CD14-positive monocyte (primary cell): ENCODE measurements at regions not wholly inside any gene's neighbourhood (a gene's known extent, or its start where the extent isn't known, plus 50 kb on each side); places are given as distances from the start of the nearest gene placed in this dataset.

ENCODE experiments used
- DNase-seq, 3 donors: peaks; one replicate each; pipeline ENCODE4 v3.0.0-alpha.2; 2011 to 2022
- H2AFZ ChIP-seq: 2 replicates; pipeline ENCODE4 v1.6.0; 2012; ENCODE audit warnings: mild to moderate bottlenecking, low read depth, low read length, inconsistent platforms; ENCODE audit not compliant: insufficient read depth, poor library complexity, severe bottlenecking
- H3K27ac ChIP-seq, 2 donors: 1 replicate in 1 of 2; 2 replicates in 1 of 2; pipeline ENCODE4 v1.5.1; 2012 to 2013; ENCODE audit warnings: low read length in 2 of 2, control low read depth in 1 of 2, inconsistent platforms in 1 of 2, low read depth in 1 of 2, mild to moderate bottlenecking in 1 of 2
- H3K27me3 ChIP-seq, 2 donors: one replicate each; pipeline versions ENCODE4 v1.6.0 to v1.6.1; 2011 to 2013; ENCODE audit warnings: low read length in 2 of 2; ENCODE audit not compliant: control insufficient read depth in 2 of 2, insufficient read depth in 2 of 2
- H3K36me3 ChIP-seq, 2 donors: replicated peaks in 1 of 2; 1 replicate in 1 of 2; 2 replicates in 1 of 2; pipeline versions ENCODE4 v1.5.1 to v1.6.1; 2012 to 2013; ENCODE audit warnings: low read length in 2 of 2, control low read depth in 1 of 2, inconsistent platforms in 1 of 2, mild to moderate bottlenecking in 1 of 2; ENCODE audit not compliant: insufficient read depth in 2 of 2, control insufficient read depth in 1 of 2
- H3K4me1 ChIP-seq, 2 donors: 1 replicate in 1 of 2; 2 replicates in 1 of 2; pipeline versions ENCODE4 v1.5.1 to v1.6.1; 2012 to 2013; ENCODE audit warnings: low read length in 2 of 2, control low read depth in 1 of 2, inconsistent platforms in 1 of 2, mild to moderate bottlenecking in 1 of 2, moderate library complexity in 1 of 2; ENCODE audit not compliant: insufficient read depth in 2 of 2, control insufficient read depth in 1 of 2
- H3K4me2 ChIP-seq: replicated peaks from 2 replicates; pipeline ENCODE3; 2012; ENCODE audit warnings: low read length, moderate library complexity, mild to moderate bottlenecking; ENCODE audit not compliant: poor library complexity, severe bottlenecking; ENCODE audit errors: extremely low read depth
- H3K4me3 ChIP-seq, 3 experiments: fragments of 200-600 bp in 1 of 3; sonication (generic) in 1 of 3; replicated peaks in 1 of 3; 1 replicate in 2 of 3; 2 replicates in 1 of 3; pipeline ENCODE4 v1.5.1; 2011 to 2013; ENCODE audit warnings: low read length in 3 of 3, mild to moderate bottlenecking in 3 of 3, control low read depth in 2 of 3, low read depth in 2 of 3, inconsistent platforms in 1 of 3, moderate library complexity in 1 of 3
- H3K79me2 ChIP-seq: 2 replicates; pipeline ENCODE4 v1.6.0; 2012; ENCODE audit warnings: mild to moderate bottlenecking, control low read depth, inconsistent platforms, low read length, moderate library complexity; ENCODE audit not compliant: insufficient read depth
- H3K9ac ChIP-seq: 2 replicates; pipeline ENCODE4 v1.6.0; 2017; ENCODE audit warnings: low read length, mild to moderate bottlenecking; ENCODE audit not compliant: insufficient read depth, poor library complexity, severe bottlenecking
- H3K9me3 ChIP-seq, 2 donors: replicated peaks in 1 of 2; 1 replicate in 1 of 2; 2 replicates in 1 of 2; pipeline versions ENCODE4 v1.5.1 to v1.6.1; 2012 to 2013; ENCODE audit warnings: low read length in 2 of 2, control low read depth in 1 of 2; ENCODE audit not compliant: control insufficient read depth in 1 of 2, insufficient read depth in 1 of 2
- H4K20me1 ChIP-seq: 2 replicates; pipeline ENCODE4 v1.6.0; 2012; ENCODE audit warnings: mild to moderate bottlenecking, low read length, control low read depth, moderate library complexity; ENCODE audit not compliant: insufficient read depth
- H3K27ac Mint-ChIP-seq, 7 donors: one replicate each; pipeline ENCODE4 v1.8.0; 2020; ENCODE audit warnings: mild to moderate bottlenecking in 7 of 7, mixed read lengths in 7 of 7, moderate library complexity in 6 of 7, inconsistent platforms in 2 of 7
- H3K27me3 Mint-ChIP-seq, 3 donors: one replicate each; pipeline ENCODE4 v1.8.0; 2021 to 2022; ENCODE audit warnings: low read depth in 3 of 3, mild to moderate bottlenecking in 3 of 3, mixed read lengths in 3 of 3, moderate library complexity in 3 of 3, inconsistent platforms in 1 of 3
- H3K36me3 Mint-ChIP-seq, 2 donors: one replicate each; pipeline ENCODE4 v1.8.0; 2020; ENCODE audit warnings: mixed read lengths in 2 of 2, inconsistent platforms in 1 of 2, mild to moderate bottlenecking in 1 of 2
- H3K4me1 Mint-ChIP-seq: one replicate; pipeline ENCODE4 v1.8.0; 2020; ENCODE audit warnings: mild to moderate bottlenecking, mixed read lengths
- H3K4me3 Mint-ChIP-seq, 2 donors: one replicate each; pipeline ENCODE4 v1.8.0; 2020; ENCODE audit warnings: mild to moderate bottlenecking in 2 of 2, mixed read lengths in 2 of 2, moderate library complexity in 1 of 2
- H3K9me3 Mint-ChIP-seq, 7 donors: one replicate each; pipeline ENCODE4 v1.8.0; 2020 to 2022; ENCODE audit warnings: mixed read lengths in 7 of 7, mild to moderate bottlenecking in 6 of 7, moderate library complexity in 6 of 7, inconsistent platforms in 2 of 7
- WGBS: methylation state at CpG from one replicate; pipeline ENCODE4 v1.1.5; 2013; ENCODE audit warnings: missing lambda C conversion rate; ENCODE audit not compliant: insufficient coverage; 5-methylcytosine and 5-hydroxymethylcytosine counted together
- intact Hi-C, 2 donors: fragments of 100-400 bp; cut with micrococcal nuclease; formaldehyde crosslinking; loops; one replicate each; pipeline versions ENCODE4 v1.15.0 to v1.15.1; 2023
- TF ChIP-seq, protein P1 (sequence below): fragments of 200-600 bp; IDR thresholded peaks from one replicate; pipeline ENCODE4 v1.8.0; 2022; ENCODE audit warnings: antibody characterized with exemption, mild to moderate bottlenecking

- no peak overlapping the region for H3K27ac ChIP-seq
- no peaks in the 10 kb centered on the region for H4K20me1 ChIP-seq
- no peaks in the 10 kb centered on the region for H3K4me1 Mint-ChIP-seq
- peaks cover 0 to 13% of the 10 kb centered on the region in 2 donors for H3K9me3 ChIP-seq
- DNase-seq, result no peak
- H3K27me3 ChIP-seq, result no peaks in the 10 kb centered on the region
- H3K4me3 ChIP-seq, result no peak overlapping the region
- H3K9me3 Mint-ChIP-seq, result peaks cover 0 to 15% (median 4%) of the 10 kb centered on the region in 7 donors
- no peak overlapping the region for H3K27ac Mint-ChIP-seq
- H3K79me2 ChIP-seq, result no peaks in the 10 kb centered on the region
- H3K9ac ChIP-seq, result no peak overlapping the region
- WGBS, result 88% methylated on average over 2 of the region's 2 CpGs
- no peak overlapping the region for H3K4me2 ChIP-seq
- no peaks in the 10 kb centered on the region for H3K4me1 ChIP-seq
- intact Hi-C loops, result no loop called here
- H3K4me3 Mint-ChIP-seq, result no peak overlapping the region
- no peaks in the 10 kb centered on the region for H3K27me3 Mint-ChIP-seq
- no peak overlapping the region for H2AFZ ChIP-seq
- no peaks in the 10 kb centered on the region for H3K36me3 ChIP-seq
- H3K36me3 Mint-ChIP-seq, result no peaks in the 10 kb centered on the region
- TF ChIP-seq, protein P1, sequence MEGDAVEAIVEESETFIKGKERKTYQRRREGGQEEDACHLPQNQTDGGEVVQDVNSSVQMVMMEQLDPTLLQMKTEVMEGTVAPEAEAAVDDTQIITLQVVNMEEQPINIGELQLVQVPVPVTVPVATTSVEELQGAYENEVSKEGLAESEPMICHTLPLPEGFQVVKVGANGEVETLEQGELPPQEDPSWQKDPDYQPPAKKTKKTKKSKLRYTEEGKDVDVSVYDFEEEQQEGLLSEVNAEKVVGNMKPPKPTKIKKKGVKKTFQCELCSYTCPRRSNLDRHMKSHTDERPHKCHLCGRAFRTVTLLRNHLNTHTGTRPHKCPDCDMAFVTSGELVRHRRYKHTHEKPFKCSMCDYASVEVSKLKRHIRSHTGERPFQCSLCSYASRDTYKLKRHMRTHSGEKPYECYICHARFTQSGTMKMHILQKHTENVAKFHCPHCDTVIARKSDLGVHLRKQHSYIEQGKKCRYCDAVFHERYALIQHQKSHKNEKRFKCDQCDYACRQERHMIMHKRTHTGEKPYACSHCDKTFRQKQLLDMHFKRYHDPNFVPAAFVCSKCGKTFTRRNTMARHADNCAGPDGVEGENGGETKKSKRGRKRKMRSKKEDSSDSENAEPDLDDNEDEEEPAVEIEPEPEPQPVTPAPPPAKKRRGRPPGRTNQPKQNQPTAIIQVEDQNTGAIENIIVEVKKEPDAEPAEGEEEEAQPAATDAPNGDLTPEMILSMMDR, result no peak
These were observed 282.9 kb downstream of the DCAF12L2 start for GRCh38 chrX:125883169-125883568.

DNA sequence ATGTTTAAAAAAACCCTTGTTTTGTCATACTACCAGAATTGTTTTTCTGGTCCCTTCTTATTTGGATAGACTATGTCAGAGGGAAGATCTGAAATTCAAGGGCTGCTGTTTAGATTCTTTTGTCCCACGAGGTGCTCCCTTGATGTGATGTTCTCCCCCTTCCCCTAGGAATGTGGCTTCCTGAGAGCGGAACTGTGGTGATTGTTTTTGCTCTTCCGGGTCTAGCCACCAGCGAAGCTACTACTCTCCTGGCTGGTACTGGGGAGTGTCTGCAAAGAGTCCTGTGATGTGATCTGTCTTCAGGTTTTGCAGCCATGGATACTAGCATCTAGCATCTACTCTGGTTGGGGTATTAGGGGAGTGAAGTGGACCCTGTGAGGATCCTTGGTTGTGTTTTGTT, 271.1 kb downstream of the DCAF12L2 start:
- H3K27me3 Mint-ChIP-seq, result no peaks in the 10 kb centered on the region
- intact Hi-C loops, result no loop called here

More for the DNA sequence above, 271.1 kb downstream of the DCAF12L2 start:
- no peaks in the 10 kb centered on the region for H3K36me3 ChIP-seq
- Mint-ChIP-seq H3K4me3 (no peak overlapping the region), H3K27ac (no peak overlapping the region), H3K9me3 (peaks cover 0 to 12% (median 2%) of the 10 kb centered on the region in 7 donors), H3K4me1 (no peaks in the 10 kb centered on the region), H3K36me3 (no peaks in the 10 kb centered on the region)
- TF ChIP-seq, protein P1, result no peak
- WGBS, result no CpG with 5 or more reads among the region's 4 CpGs
- no peaks in the 10 kb centered on the region for H3K4me1 ChIP-seq
- H3K9me3 ChIP-seq, result peaks cover 4 to 5% of the 10 kb centered on the region in 2 donors
- no peak overlapping the region for H3K4me2 ChIP-seq
- no peak overlapping the region for H3K27ac ChIP-seq
- no peaks in the 10 kb centered on the region for H3K79me2 ChIP-seq
- no peak overlapping the region for H2AFZ ChIP-seq
- no peaks in the 10 kb centered on the region for H4K20me1 ChIP-seq
- no peak for DNase-seq
- H3K27me3 ChIP-seq, result no peaks in the 10 kb centered on the region
- H3K9ac ChIP-seq, result no peak overlapping the region
- H3K4me3 ChIP-seq, result no peak overlapping the region
